PC-9 (cell line): ENCODE measurements at regions not wholly inside any gene's neighbourhood (a gene's known extent, or its start where the extent isn't known, plus 50 kb on each side); places are given as distances from the start of the nearest gene placed in this dataset.

Experiments
- BruUV-seq: library from RNA; stranded (reverse); fragments of 400-500 nt; replicated peaks from 2 replicates; lab custom pipeline; 2021; lab: Mats Ljungman, UMichigan
- CTCF ChIA-PET: fragments of 300-600 bp; sonication (Branson Sonifier 250); formaldehyde crosslinking; loops from one replicate; lab custom pipeline; 2022; ENCODE audit warnings: antibody characterized with exemption; lab: Charles Lee
- POLR2A ChIA-PET: fragments of 300-600 bp; sonication (Branson Sonifier 250); formaldehyde crosslinking; loops from one replicate; lab custom pipeline; 2022; ENCODE audit warnings: antibody characterized with exemption; ENCODE audit not compliant: unreplicated experiment; lab: Charles Lee
- DNase-seq, 2 experiments: peaks; one replicate each; pipeline versions ENCODE4 v3.0.0 to v3.0.0-alpha.2; 2015 to 2022; ENCODE audit warnings: mixed read lengths in 1 of 2
- H2AFZ ChIP-seq: fragments of 200-600 bp; sonication (generic); 2 replicates; pipeline ENCODE4 v1.8.1; 2017; ENCODE audit warnings: antibody characterized with exemption
- H3F3A ChIP-seq: fragments of 200-600 bp; sonication (generic); 2 replicates; pipeline ENCODE4 v1.8.1; 2017; ENCODE audit warnings: antibody characterized with exemption, mild to moderate bottlenecking, low read depth; ENCODE audit not compliant: insufficient read depth
- H3K27ac ChIP-seq: fragments of 200-600 bp; sonication (generic); 2 replicates; pipeline ENCODE4 v1.6.1; 2016; ENCODE audit warnings: mixed run types
- H3K27me3 ChIP-seq: fragments of 200-600 bp; sonication (generic); 2 replicates; pipeline ENCODE4 v1.6.1; 2016; ENCODE audit warnings: low read depth, mixed run types; ENCODE audit not compliant: insufficient read depth
- H3K36me3 ChIP-seq: fragments of 200-600 bp; sonication (generic); 2 replicates; pipeline ENCODE4 v1.6.1; 2016; ENCODE audit warnings: low read depth, mixed run types
- H3K4me1 ChIP-seq: fragments of 200-600 bp; sonication (generic); replicated peaks from 2 replicates; pipeline ENCODE4 v1.6.1; 2016; ENCODE audit warnings: mixed run types; ENCODE audit not compliant: insufficient read depth
- H3K4me2 ChIP-seq: fragments of 200-600 bp; sonication (generic); 2 replicates; pipeline ENCODE4 v1.6.1; 2017; ENCODE audit warnings: mixed run types
- H3K4me3 ChIP-seq: fragments of 200-600 bp; sonication (generic); 2 replicates; pipeline ENCODE4 v1.6.1; 2016; ENCODE audit warnings: mixed run types
- H3K79me2 ChIP-seq: fragments of 200-600 bp; sonication (generic); 2 replicates; pipeline ENCODE4 v1.6.1; 2017; ENCODE audit warnings: low read depth, mixed run types
- H3K9me2 ChIP-seq: fragments of 200-600 bp; sonication (generic); 2 replicates; pipeline ENCODE4 v1.8.1; 2017; ENCODE audit warnings: mild to moderate bottlenecking; ENCODE audit not compliant: insufficient read depth
- H3K9me3 ChIP-seq: fragments of 200-600 bp; sonication (generic); 2 replicates; pipeline ENCODE4 v1.8.1; 2016; ENCODE audit warnings: low read depth; ENCODE audit not compliant: insufficient read depth
- H4K20me1 ChIP-seq: fragments of 200-600 bp; sonication (generic); 2 replicates; pipeline ENCODE4 v1.8.1; 2017; ENCODE audit not compliant: insufficient read depth
- CTCF ChIP-seq: fragments of 200-600 bp; sonication (generic); conservative IDR thresholded peaks from 2 replicates; pipeline ENCODE4 v1.6.1; 2017; ENCODE audit warnings: mixed run types, antibody characterized with exemption, mild to moderate bottlenecking, moderate library complexity
- EZH2 ChIP-seq: fragments of 200-600 bp; sonication (generic); IDR thresholded peaks from 2 replicates; pipeline ENCODE4 v1.8.0; 2017; ENCODE audit warnings: antibody characterized with exemption, low read depth
- intact Hi-C: fragments of 100-400 bp; cut with micrococcal nuclease; formaldehyde crosslinking; loops from one replicate; pipeline ENCODE4 v1.10.0; 2022; ENCODE audit not compliant: unreplicated experiment

- Histone ChIP-seq H4K20me1 (no peaks in the 10 kb centered on the region), H3K4me1 (no peaks in the 10 kb centered on the region), H2AFZ (no peak overlapping the region), H3K4me3 (no peak overlapping the region), H3K79me2 (no peaks in the 10 kb centered on the region), H3K4me2 (no peak overlapping the region), H3F3A (no peaks in the 10 kb centered on the region), H3K9me2 (no peaks in the 10 kb centered on the region; the same call in 1 of the 2 replicates), H3K36me3 (no peaks in the 10 kb centered on the region), H3K9me3 (no peaks in the 10 kb centered on the region), H3K27ac (no peak overlapping the region), H3K27me3 (0 out of 2 replicates have a peak, but pooled peaks cover 9% of the 10 kb centered on the region)
- DNase-seq, result no peak
- intact Hi-C loops, result no loop called here
- POLR2A ChIA-PET, result no interaction called here
- no TSS peak for BruUV-seq
- no peak for TF ChIP-seq EZH2
- no peak for TF ChIP-seq CTCF
- CTCF ChIA-PET, result no interaction called here
Observed at GRCh38 chr12:24431872-24432271, 482.4 kb upstream of the SOX5 start.

GRCh38 chr12:24427776-24428175 is 478.3 kb upstream of the SOX5 start:
- Histone ChIP-seq H3K9me2 (no peaks in the 10 kb centered on the region; the same call in 1 of the 2 replicates), H2AFZ (no peak overlapping the region), H3K27ac (no peak overlapping the region), H3K4me2 (no peak overlapping the region), H3K79me2 (no peaks in the 10 kb centered on the region), H3F3A (no peaks in the 10 kb centered on the region), H3K36me3 (no peaks in the 10 kb centered on the region), H3K4me3 (no peak overlapping the region), H3K27me3 (0 out of 2 replicates have a peak, but pooled peaks cover 9% of the 10 kb centered on the region), H3K9me3 (no peaks in the 10 kb centered on the region), H3K4me1 (no peaks in the 10 kb centered on the region), H4K20me1 (no peaks in the 10 kb centered on the region)
- intact Hi-C loops, result no loop called here
- ChIA-PET CTCF (no interaction called here), POLR2A (no interaction called here)
- BruUV-seq, result no TSS peak
- no peak for DNase-seq
- TF ChIP-seq CTCF (no peak), EZH2 (no peak)

- no TSS peak for BruUV-seq
- H3K4me1 ChIP-seq, result no peaks in the 10 kb centered on the region
- no peaks in the 10 kb centered on the region for H3F3A ChIP-seq
- intact Hi-C loops, result no loop called here
- no peaks in the 10 kb centered on the region for H3K36me3 ChIP-seq
- DNase-seq, result no peak
- ChIA-PET CTCF (no interaction called here), POLR2A (no interaction called here)
- H4K20me1 ChIP-seq, result no peaks in the 10 kb centered on the region
- no peak overlapping the region for H3K27ac ChIP-seq
- H2AFZ ChIP-seq, result no peak overlapping the region
- H3K27me3 ChIP-seq, result 0 out of 2 replicates have a peak, but pooled peaks cover 9% of the 10 kb centered on the region
- H3K79me2 ChIP-seq, result no peaks in the 10 kb centered on the region
- no peak overlapping the region for H3K4me2 ChIP-seq
- no peak for TF ChIP-seq CTCF
- no peak for TF ChIP-seq EZH2
- no peaks in the 10 kb centered on the region for H3K9me3 ChIP-seq
- no peak overlapping the region for H3K4me3 ChIP-seq
- no peaks in the 10 kb centered on the region; the same call in 1 of the 2 replicates for H3K9me2 ChIP-seq
Observed at GRCh38 chr12:24425601-24425970, 476.1 kb upstream of the SOX5 start.
